RWPE2 (cell line): ENCODE measurements at regions not wholly inside any gene's neighbourhood (a gene's known extent, or its start where the extent isn't known, plus 50 kb on each side); places are given as distances from the start of the nearest gene placed in this dataset.

ENCODE experiments used
- ATAC-seq: fragments of 200-7000 bp; cut with Tn5 transposase; 3 replicates; pipeline ENCODE4 v1.9.1; 2021; ENCODE audit warnings: low read depth
- DNase-seq: peaks from one replicate; pipeline ENCODE4 v3.0.0-alpha.2; 2020; ENCODE audit warnings: low spot score
- H3K27ac ChIP-seq: fragments of 450-650 bp; 2 replicates; pipeline ENCODE4 v1.5.1; 2017; ENCODE audit warnings: mild to moderate bottlenecking; ENCODE audit not compliant: poor library complexity, severe bottlenecking
- H3K27me3 ChIP-seq: fragments of 250-450 bp; sonication (Bioruptor Pico); 2 replicates; pipeline ENCODE4 v1.5.1; 2021; ENCODE audit warnings: mild to moderate bottlenecking, moderate library complexity; ENCODE audit not compliant: insufficient read depth, poor library complexity, severe bottlenecking
- H3K36me3 ChIP-seq: fragments of 250-450 bp; sonication (Bioruptor Pico); 2 replicates; pipeline ENCODE4 v1.5.1; 2020; ENCODE audit warnings: low read depth, mild to moderate bottlenecking, moderate library complexity
- H3K4me1 ChIP-seq: fragments of 250-450 bp; sonication (Bioruptor Pico); 2 replicates; pipeline ENCODE4 v1.5.1; 2021; ENCODE audit warnings: mild to moderate bottlenecking, moderate library complexity; ENCODE audit not compliant: insufficient read depth, poor library complexity, severe bottlenecking
- H3K4me3 ChIP-seq: fragments of 250-450 bp; sonication (Bioruptor Pico); 2 replicates; pipeline ENCODE4 v1.5.1; 2021; ENCODE audit warnings: mild to moderate bottlenecking, moderate library complexity; ENCODE audit not compliant: severe bottlenecking
- H3K9me3 ChIP-seq: fragments of 250-450 bp; sonication (Bioruptor Pico); 2 replicates; pipeline ENCODE4 v1.5.1; 2021; ENCODE audit warnings: mild to moderate bottlenecking, moderate library complexity; ENCODE audit not compliant: severe bottlenecking
- CTCF ChIP-seq: fragments of 450-650 bp; IDR thresholded peaks from one replicate; pipeline ENCODE4 v1.5.1; 2017; ENCODE audit warnings: mild to moderate bottlenecking, moderate library complexity; ENCODE audit not compliant: poor library complexity, severe bottlenecking

GRCh38 chr16:79716645-79717332, 116.3 kb upstream of the MAF start:
- Histone ChIP-seq H3K36me3 (no peaks in the 10 kb centered on the region), H3K4me1 (no peaks in the 10 kb centered on the region), H3K27ac (no peak overlapping the region), H3K27me3 (no peaks in the 10 kb centered on the region), H3K4me3 (no peak overlapping the region), H3K9me3 (no peaks in the 10 kb centered on the region)
- DNase-seq (no peak), ATAC-seq (no peak)
- no peak for TF ChIP-seq CTCF

GRCh38 chr16:79715061-79715460, 114.5 kb upstream of the MAF start:
- Histone ChIP-seq H3K27me3 (no peaks in the 10 kb centered on the region), H3K9me3 (no peaks in the 10 kb centered on the region), H3K4me1 (no peaks in the 10 kb centered on the region), H3K4me3 (no peak overlapping the region), H3K27ac (no peak overlapping the region), H3K36me3 (no peaks in the 10 kb centered on the region)
- DNase-seq = no peak
- no peak for TF ChIP-seq CTCF
- no peak for ATAC-seq

- Histone ChIP-seq H3K4me1 (no peaks in the 10 kb centered on the region), H3K27ac (no peak overlapping the region), H3K36me3 (no peaks in the 10 kb centered on the region), H3K9me3 (no peaks in the 10 kb centered on the region), H3K27me3 (no peaks in the 10 kb centered on the region), H3K4me3 (no peak overlapping the region)
- DNase-seq (no peak), ATAC-seq (no peak)
- TF ChIP-seq CTCF = no peak
Observed at GRCh38 chr16:79714440-79714839, 113.9 kb upstream of the MAF start.

GRCh38 chr16:79713609-79714309, 113.2 kb upstream of the MAF start:
- TF ChIP-seq CTCF = no peak
- DNase-seq (no peak), ATAC-seq (no peak)
- Histone ChIP-seq H3K27ac (no peak overlapping the region), H3K4me1 (no peaks in the 10 kb centered on the region), H3K4me3 (no peak overlapping the region), H3K36me3 (no peaks in the 10 kb centered on the region), H3K27me3 (no peaks in the 10 kb centered on the region), H3K9me3 (no peaks in the 10 kb centered on the region)

GRCh38 chr16:79712276-79712675, 111.7 kb upstream of the MAF start:
- Histone ChIP-seq H3K36me3 (no peaks in the 10 kb centered on the region), H3K4me1 (no peaks in the 10 kb centered on the region), H3K9me3 (no peaks in the 10 kb centered on the region), H3K4me3 (no peak overlapping the region), H3K27me3 (no peaks in the 10 kb centered on the region), H3K27ac (no peak overlapping the region)
- DNase-seq (no peak), ATAC-seq (no peak)
- no peak for TF ChIP-seq CTCF
